Renal cortex interstitium (tissue), 11 donors: ENCODE measurements at regions not wholly inside any gene's neighbourhood (a gene's known extent, or its start where the extent isn't known, plus 50 kb on each side); places are given as distances from the start of the nearest gene placed in this dataset.

ENCODE experiments used
- DNase-seq, 11 donors: peaks; one replicate each; pipeline ENCODE4 v3.0.0-alpha.2; 2013; ENCODE audit warnings: low read depth in 9 of 11, low spot score in 4 of 11; ENCODE audit errors: extremely low read depth in 1 of 11

DNA sequence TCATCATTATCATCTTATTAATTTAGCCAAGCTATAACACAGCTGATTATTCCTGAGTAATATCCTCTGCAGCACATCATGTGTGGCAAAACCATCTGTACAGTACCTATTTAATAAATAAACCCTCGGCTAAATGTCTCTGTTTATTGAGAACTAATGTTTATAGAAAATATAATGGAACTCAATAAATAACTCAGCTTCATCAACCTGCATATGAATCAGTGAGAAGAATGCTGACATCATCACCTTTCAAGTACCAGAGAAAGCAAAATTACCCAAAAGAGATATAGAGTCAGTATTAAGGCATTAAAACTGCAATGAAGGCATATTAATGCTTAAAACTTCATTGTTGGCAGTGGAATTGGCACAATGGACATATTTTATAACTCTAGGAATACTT, 558.3 kb downstream of the PLCL1 start:
- DNase-seq, result no peak

DNA sequence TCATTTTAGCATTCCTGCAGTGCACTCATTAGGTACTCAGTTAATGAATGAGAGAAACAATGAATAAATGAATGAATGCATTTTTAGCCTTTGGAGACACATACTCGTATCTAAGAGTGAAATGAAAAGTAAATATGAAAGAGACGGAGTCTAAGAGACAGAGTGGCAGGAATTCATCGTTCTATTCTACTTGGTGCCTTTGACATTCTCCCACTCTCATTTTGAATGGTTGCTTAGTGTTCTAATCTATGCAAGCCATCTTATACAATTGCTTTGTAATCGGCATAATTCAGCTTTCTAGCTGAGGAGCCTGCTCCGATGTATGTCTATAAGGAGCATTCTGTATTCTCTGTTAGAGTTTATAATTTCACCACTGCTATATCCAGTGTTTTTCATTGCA, 554.9 kb downstream of the PLCL1 start:
- no peak for DNase-seq

DNA sequence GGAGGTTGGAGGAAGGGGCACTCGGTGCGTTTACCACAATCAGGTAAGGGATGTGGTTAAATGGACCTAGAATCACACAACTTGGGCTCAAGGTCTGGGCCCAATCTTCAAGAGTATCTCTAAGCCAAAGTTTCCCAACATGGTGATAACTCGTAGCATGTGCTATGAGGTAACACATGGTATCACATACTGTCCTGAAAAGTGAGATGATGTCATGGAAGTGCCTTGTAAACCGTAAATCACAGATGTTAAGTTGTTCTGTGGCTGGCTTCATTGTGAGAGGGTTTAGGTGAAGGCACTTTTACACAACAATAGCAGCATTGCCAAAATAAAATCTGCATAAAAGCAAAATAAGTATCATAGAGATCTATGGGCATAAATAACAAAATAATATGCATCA, 551.8 kb downstream of the PLCL1 start:
- DNase-seq, result no peak

DNA sequence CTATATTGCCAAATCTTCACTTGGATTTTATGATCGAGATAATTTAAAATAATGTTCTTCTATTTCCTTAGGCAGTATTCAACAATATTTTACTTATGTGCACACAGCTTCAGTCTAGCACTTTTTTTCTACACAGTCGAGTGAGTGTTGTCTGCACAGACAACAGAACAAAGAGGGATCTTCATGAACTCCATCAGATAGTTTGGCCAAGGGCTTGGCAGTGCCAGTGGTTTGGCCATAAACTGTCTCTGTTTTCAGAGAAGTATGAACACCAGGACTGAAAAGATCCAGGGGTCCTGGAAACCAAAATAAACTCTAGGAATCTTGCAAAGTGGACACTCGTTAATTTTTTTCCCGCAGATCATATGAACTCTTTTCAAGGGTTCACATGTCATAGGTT, 547.3 kb downstream of the PLCL1 start:
- no peak for DNase-seq

DNA sequence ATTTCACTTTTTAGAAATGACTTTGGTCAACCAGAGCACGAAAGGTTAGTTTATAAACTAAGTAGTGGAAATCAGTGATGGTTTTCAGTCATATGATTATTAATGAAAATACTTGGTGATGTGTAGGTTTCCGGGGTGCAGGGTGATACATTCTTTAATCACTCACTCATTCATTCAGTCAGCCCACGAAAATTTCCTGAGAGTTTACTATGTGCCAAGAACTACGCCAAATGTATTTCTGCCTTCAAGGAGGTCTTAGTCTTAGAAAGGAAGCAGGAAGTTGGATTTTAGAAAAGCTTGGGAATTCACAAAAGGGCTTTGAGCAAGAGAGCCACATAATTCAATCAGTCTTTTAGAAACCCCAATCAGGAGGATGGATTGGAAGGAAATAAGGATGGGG, 543.6 kb downstream of the PLCL1 start:
- no peak for DNase-seq

DNA sequence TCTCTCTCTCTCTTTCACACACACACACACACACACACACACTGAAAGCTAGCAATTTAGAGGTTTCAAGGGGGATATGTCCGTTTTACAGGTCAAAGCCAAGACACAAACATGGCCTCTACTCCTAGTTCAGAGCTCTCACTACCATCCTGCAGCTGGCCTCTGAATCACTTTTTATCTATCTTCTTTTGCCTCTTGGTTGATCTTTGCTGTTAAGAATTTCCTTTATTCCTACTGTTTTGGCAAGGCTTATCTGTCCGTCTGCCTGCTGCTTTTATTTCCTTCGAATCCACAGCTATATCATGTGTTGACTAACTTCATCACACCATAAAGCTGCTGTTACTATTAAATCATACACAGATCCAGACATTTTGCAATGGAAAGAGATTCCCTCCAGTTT, 543.0 kb downstream of the PLCL1 start:
- no peak for DNase-seq

DNA sequence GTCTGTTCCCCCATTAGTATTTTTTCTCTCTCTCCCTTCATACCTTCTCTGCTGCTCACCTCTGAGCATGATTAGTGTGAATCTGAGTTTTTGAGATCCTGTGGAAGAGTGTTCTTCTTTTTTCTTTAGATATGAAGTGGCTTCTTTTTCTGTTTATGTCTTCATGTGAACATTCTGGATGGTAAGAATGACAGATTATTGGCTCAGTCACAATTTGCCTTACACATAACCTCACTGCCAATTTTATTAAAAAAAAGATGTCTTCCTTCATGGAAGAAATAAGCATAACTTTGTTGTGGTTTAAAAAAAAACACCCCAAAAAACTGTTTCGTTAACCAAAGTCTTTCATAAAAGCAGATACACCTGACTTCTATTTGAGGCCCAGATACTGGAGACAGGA, 539.1 kb downstream of the PLCL1 start:
- no peak for DNase-seq

DNA sequence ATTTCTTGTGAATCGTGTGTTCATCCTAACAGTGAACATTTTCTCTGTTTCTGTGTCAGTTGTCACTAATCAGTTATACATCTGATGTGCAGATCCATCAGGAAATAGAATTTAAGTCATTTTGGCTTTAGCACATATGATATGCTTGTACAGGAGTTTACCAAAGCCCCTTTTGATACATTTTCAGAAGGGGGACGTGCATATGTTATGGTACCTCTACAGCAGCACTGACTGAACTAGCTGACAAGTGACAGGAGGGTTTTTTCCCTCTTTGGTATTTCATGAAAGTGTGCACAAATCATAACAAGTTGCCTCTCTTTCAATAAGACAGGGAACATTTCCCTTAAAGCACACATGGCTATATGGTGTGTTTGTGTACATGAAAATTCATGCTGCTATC, 536.5 kb downstream of the PLCL1 start:
- no peak for DNase-seq

DNA sequence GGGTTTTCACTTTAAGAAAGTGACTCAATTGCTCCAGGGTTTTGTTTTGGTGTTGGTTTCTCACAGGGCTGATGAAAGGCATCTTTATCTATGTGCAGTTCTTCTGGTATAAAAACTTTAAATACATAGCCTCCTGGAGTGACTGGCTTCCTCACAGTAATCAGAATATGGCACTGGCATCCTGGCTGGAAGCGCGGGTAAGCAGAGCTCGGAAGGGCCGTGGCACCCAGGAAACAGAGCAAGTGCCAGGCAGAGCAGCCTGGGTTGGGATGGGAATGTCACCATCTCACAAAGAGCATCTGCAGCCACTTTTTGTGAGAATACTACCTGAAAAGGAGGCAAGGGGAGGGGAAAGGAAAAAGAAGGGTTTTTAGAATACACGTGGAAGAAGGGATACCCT, 534.7 kb downstream of the PLCL1 start:
- no peak for DNase-seq

DNA sequence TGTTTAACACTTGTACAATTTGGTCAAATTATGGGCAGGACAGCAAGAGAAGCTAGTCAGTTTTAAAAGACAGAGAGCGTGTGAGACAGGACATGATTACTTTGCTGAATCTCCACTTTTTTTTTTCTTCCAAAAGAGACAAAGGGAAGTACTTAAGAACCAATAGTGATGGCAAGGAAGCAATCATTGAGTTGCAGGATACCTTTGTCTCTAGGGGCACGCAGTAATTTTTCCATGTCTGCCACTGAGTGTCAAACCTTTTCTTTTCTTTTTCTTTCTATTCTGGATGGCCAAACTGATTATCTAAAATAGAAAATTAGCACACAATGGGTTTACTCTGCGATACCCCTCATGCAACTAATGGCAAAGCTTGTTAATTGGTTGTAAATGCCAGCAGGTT, 533.0 kb downstream of the PLCL1 start:
- DNase-seq, result no peak

DNA sequence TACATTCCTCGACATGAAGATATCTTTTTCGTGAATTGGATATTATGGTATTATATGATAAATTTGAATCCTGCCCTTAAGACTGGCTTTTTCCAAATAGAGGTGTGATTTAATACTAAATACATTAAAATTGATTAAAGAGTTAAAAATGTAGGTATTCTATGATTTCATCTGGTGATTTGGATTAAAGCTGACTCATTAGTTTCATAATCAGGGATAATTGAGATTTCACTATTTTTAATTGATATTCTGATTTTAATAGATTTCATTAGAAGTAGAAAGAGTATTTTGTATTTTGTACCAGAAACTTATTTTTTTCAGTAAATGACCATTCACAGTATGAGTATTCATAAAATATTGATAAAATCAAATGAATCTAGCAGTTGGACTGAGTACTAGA, 524.1 kb downstream of the PLCL1 start:
- no peak for DNase-seq

DNA sequence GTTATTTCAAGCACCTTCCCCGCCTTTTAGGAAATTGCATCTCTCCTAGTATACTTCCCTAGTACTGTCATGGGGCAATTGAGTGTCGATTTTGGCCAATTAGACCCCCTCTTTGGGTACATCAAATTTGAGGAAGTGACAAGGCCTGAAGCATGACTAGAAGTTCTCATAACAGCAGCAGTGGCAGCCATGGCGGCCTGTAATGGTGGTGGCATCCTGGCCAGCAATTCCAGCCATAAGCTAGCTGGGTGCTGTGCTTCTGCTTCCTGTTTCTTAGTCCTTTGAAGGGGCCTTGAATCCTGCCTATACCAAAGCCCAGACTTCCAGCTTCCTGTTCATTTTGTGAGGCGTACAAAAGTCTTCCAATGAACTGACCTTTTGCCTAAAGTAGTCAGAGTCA, 523.1 kb downstream of the PLCL1 start:
- DNase-seq, result no peak

DNA sequence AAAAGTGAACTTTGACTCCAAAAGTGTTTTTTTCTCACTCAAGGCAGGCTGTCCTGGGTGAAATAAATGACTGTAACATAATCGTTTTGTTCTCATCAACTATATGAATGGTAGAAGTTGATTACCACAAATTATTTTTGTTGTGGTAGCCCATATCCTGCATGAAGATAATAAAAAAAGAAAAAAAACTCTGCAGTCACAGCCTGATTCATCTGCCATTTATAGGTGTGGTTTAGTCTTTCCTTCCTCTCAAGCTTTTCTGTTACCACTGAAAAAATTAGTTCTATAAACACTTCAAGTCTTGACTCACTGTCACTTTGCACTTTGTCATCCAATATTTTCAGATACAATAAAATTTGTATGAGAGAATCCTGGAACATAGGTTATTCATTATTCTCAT, 522.0 kb downstream of the PLCL1 start:
- no peak for DNase-seq

DNA sequence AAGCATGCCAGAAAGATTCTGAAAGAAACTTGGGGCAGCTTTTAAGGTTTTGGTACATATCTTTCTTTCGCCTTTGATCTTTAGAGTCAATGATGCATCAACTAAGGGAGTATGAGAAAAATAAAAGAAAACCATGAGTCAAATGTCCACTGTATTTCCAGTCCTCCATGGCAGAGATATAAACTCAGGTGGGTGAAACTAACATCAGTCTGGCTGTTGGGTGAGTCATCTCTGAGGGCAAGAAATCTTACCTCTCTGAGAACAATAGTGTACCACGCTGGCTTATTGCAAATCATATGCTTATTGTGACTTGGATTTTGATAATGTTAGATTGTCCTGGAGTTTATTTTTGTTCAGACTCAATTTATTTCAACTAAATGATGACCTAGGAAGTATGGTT, 521.0 kb downstream of the PLCL1 start:
- no peak for DNase-seq

DNA sequence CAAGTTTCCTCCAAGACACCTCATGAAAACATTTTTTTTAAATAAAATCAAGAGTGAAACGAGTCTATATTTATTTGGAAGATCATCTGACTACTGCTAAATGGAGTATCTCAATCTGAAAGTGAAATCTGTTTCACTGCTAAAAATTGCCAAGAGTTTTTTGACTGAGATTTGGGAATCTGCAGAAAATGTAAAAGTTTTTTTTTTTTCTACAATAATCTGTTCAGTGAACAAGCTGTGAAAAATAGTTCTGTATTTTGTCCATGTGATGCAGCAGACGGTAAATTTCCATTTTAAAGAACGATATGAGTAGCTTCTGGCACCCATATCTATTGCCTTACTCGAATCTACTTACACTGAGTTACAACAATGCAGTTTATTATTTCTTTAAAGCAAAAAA, 519.7 kb downstream of the PLCL1 start:
- no peak for DNase-seq

DNA sequence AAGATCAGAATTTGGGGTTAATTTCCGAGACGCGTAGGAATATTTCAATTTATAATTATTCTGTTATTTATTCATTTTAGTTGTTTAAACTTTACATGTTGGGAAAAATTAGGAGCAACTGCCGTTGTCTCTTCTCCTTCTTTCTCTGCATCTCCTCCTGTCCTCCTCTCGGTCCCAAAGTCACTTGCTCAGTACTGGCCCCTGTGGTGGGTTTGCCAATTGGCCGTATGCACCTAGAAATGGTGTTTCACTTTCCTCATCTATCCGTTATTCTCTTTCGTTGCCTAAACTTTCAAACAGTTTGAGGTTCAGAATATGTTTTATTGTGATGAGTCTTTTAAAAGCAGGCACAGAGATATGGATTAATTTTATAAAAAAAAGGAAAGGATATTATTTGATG, 517.9 kb downstream of the PLCL1 start:
- no peak for DNase-seq

DNA sequence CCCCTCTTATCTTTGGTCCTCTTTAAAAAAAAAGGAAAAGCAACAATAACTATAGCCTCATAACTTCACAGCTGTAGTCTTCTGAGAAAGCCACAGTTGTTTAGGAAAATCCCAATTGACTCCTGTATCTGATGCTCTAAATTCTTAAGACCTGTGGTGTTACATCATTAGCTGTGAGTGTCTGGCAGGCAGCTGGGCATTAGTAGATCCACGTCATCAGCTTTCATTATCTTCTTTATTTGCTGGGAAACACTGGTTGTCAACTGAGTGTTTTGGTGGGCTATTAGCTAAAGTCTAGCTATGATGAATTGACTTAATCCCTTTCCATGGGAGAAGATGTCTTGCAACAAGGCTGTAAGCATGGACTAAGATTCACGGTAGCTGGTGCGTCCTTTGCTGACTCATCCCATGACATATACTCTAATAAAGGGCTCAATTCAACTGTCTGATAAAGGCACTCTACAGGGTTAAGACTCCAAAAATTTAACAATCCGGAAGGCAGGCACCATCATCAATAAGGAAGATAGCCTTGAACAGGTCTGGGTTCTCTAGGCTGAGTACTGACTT, 517.2 kb downstream of the PLCL1 start:
- DNase-seq, result no peak

DNA sequence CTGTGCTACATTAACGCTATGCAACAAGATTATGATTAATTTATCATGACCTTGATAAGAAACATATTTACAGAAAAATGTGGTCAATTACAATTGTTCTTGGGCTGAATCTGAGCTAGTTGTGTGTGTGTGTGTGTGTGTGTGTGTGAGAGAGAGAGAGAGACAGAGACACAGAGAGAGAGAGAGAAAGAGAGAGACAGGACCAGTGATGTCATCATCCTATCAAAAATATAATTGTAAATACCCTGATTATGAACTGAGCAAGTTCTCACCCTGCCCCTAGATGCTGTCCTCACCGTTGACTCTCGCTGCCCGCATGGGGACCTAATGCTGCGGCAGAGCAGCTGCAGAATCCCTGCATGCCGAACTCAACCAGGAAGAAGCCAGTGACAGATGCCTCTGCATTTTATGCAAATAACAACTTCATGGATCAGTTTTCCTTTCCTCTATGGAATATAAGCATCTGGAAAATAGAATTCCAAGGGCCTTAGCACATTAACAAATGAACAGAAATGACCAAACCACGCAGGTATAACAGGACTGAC, 512.5 kb downstream of the PLCL1 start:
- DNase-seq, result no peak

DNA sequence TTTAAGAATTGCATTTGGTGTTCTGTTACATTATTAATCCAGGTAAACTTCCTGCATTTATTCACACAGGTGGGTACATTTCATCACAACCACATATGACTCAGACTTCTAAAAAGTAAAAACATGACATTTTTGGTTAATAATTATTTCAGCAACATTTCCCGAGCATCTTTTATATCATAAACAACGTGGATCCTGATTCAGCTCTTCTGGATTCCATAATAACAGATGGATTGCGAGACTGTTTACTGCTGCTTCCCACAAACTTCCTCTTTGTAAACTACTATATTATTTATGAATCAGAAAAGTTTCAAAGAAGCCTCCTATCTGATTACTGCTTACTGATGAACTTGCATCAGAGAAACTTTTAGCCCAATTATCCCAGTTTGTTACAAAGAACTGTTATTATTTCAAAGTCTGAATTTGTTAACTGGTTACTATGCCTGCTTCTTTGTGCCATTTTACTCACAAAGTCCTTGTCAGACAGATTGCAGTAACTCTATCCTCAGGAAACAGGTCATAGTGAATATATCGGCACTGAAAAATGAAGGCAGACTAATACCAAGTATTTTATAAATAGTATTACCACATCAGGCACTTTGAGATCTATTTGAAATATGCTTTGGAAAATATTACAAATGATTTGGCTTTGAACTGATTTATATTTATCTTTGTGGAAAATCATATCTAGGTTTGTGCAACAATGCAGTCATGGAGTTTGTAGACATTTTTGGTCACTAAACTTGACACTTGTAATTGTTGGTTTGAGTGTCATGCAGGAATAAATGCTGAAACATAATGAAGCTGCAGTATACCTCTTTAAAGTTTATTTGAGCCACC, 511.6 kb downstream of the PLCL1 start:
- no peak for DNase-seq

DNA sequence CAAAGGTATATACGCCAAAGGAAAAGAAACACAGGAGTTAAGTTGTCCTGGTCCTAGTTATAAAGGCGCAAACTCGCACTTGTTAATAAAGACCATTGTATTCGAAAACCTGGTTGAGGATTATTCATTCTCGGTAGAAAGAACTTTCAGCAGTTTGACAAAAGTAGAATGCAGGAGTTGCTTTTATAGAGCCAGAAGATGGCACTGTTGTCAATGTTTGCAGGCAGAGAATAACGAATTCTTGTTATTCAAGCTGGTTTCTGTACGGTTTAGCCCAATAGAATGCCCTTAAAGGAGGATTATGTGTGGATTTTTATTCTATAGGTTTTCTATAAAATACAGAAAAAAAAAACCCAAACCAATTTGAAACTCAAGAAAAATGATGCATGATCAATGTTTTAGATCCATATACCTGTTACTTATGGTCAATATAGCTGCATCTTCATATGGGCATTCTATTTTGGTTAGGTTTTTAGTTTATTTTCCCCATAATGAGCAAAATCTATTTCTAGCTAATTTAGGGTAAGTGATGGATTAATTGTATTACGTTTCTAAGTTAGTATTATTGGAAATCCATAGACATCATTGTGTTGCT, 510.3 kb downstream of the PLCL1 start:
- DNase-seq, result peak; percentile 30 to 50 (median 41)
